DMS53 (cell line): ENCODE measurements at regions not wholly inside any gene's neighbourhood (a gene's known extent, or its start where the extent isn't known, plus 50 kb on each side); places are given as distances from the start of the nearest gene placed in this dataset.

Experiments
- DNase-seq: peaks from one replicate; lab custom pipeline; 2025; lab: John Stamatoyannopoulos, UW

DNA sequence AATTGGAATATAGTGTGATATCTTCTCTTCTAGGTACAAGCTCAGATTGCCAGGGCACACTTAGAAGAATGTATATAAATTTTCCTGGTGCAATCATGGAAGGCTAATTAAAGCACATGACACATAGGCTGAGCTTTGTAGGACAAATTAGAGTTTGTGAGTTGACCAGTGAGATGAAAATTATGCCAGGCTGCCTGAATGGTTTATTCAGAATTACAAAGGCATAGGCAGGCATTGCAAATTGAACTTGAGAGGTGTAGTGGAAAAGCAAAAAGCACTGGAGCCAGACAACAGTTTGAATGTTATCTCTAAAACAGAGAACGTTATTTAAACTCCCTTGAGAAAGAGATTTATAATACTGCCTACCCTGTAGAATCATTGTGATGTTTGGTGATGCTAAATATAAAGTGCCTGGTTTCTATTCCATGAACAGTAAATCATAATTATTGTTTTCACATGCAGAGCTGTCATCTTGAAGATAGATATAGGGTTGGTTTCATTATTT, 712.1 kb downstream of the TBC1D32 start:
- DNase-seq: no peak

DNA sequence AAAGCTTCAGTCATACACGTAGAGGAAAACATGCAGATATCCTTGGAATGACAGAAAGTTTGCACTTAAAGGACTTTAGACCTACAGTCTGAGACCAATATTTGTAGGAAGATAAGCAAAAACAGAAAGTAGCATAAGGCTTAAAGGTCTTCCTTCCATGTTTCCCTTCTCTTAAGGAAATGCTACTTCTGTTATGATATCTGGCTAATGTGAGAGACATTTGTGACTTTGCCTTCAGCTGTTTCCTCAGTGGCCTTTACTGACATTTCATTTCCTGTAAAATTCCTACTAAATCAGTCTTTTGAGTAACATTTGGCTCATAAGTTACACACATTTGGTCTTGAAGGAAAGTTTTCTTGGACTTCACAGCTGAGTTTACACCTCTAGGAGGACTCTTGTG, 713.4 kb downstream of the TBC1D32 start:
- DNase-seq: no peak

DNA sequence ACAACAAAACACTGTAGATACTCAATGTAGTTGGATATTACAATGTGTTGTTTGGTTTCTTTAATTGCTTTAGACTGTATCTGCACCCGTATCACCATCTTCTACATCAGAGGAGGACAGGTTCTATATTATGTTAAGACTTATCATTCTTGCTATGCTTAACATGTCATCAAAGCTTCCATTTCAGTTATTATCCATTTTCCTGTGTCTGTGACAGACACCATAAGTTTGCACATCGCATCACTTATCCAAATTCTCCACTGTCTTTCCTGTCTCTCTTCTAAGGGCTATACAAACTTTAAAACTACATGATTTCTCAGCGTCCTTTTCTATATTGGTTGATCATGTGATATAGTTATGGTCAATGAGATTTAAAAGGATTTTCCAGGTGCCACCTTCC, 719.0 kb downstream of the TBC1D32 start:
- DNase-seq: no peak

DNA sequence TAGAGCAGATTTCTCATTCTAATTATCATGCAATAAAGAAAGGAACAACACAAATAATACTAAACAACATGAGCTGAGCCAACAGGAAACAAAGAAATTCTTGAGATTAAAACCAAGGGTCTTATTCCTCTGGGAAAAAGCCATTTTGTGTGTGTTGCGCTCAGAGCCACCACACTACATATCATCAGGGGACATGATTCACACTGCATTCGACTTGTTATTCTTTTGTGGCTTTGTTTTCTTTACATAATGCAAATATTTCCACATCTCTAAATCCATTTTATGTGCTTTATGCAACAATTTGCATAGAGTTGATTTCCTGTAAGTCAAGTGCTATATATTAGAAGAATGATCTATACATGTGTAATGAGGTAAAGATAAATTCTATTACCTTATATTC, 719.6 kb downstream of the TBC1D32 start:
- no peak for DNase-seq

DNA sequence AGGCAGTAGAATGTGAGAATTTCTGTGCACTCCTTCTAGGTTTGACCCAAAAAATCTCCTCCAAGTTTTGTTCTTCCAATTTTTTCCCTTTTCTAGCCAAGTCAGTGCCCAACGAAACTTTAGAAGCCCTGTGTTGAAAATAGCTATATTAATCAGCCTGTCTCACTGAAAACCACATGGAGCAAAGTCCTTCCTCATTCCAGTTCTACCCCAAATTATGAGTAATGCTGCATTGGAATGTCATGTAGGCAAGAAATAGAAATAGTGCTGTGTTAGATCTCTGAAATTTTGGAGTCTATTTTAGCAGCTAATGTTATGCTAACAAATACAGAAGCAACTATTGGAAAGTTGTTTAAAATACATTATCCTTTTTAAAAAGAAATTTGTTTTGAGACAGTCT, 725.5 kb downstream of the TBC1D32 start:
- DNase-seq: no peak

DNA sequence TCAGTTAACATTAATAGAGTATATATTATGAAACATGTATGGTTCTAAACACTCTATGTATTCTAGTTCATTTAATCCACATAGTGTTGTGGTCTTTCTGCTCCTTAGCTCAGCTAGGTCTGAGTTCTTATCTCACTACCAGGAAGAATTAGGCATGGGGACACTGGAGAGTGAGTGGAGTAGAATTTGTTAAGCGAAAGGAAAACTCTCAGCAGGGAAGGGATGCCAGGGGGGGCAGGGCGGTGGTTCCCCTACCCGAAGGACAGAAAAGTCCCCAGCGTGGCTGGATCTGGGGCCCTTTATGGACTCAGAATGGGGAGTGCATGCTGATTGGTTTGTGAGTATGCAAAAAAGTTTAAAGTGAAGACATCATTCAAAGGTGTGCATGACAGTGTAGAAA, 727.5 kb downstream of the TBC1D32 start:
- no peak for DNase-seq

DNA sequence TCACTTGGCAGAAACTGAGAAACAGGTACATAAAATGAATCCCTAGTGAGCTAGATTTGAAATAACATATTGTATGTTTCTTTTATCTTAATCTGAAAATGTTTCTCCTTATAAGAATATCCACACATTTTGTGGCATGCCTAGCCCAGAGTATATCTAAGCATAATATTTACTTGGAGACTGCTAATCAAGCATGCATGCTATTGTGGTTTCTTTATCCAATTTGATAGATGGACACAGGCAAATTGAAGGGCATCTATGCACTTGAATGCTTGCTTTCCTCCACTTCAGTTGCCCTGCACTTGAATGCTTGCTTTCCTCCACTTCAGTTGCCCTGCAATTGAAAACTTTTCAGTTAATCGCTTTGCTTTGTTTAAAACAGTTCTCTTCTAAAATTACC, 729.8 kb downstream of the TBC1D32 start:
- DNase-seq: peak; percentile 13

DNA sequence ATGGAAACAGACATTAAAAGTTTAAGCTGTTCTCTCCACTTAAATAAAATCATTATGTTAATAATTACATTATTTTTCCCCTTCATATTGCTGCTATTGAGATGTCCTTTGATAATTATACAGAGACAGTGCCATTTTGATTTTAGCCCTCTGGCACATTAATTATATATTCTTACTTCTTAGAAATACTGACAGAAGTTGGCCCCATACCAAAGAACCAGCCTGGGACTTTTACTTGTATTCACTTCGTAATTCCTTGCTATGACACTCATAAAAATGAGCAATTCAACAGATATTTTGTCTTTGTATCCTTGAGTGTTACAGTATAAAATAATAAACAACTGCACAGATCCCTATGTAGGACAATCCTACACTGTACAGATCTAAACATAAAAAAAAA, 743.7 kb downstream of the TBC1D32 start:
- DNase-seq: no peak

DNA sequence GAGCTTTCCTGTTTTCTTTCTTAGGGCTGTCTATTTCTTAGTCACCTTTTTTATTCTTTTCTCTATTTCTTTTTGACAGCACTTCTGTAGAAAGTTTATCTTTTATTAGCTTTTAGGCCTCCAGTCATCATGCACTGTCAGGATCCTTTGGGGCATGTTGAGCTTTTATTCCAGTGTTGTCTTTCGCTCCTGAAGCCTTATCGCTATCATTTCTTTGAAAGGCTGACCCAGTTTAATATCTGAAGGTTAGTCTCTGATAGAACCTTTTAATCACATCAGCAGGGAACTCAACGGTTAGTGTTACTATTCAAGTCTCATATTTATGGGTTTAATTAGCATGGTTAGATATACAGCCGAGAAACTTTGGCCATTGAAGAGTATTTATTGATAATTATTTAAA, 745.9 kb downstream of the TBC1D32 start:
- no peak for DNase-seq

DNA sequence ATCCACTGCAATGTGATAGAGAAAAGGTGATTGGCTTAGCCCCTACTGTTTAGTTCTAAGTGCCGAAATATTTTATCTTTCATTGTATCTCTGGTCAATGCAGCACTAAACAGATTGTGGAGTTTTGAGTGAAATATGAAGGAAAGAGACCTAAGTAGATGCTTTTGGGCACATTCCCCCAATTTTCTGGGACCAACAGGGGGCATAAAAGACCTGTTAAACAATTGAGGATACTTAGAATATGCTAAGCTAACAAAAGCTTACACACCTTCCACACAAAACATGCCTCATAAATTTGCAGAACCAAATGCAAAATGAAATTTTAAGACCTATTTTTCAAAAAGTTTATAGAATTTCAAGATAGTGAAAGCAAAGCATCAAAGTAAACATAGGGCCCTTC, 746.9 kb downstream of the TBC1D32 start:
- DNase-seq: no peak

DNA sequence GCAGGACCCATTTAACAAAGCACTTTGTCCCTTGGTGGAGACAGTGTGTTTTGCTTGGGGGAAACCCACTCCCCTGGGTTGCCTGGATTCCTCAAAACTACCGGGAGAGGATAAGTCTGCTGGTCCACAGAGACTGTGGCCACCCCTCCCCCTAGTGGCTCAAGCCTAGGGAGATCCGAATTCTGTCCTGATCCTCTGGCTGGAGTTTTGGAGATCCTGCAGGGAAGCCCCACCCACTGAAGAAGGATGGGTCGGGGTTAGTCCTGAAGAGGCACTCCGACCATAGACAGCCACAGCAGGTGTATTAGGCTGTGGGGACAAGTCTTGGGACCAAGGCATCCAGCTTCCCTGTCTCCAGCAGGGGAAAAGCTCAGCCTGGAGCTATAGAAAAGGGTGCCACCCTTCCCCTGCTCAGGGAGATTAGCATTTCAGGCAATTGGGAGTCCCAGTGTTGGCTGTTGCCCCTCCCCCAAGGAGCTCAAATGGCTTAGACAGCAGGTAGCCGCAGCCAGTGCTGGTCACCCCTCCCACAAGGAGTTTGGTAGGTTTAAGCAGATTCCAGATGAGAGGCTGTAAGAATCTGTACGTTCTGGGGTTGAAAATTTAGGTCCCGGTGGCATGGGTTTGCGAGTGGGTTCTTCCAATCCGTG, 750.0 kb downstream of the TBC1D32 start:
- DNase-seq: no peak

DNA sequence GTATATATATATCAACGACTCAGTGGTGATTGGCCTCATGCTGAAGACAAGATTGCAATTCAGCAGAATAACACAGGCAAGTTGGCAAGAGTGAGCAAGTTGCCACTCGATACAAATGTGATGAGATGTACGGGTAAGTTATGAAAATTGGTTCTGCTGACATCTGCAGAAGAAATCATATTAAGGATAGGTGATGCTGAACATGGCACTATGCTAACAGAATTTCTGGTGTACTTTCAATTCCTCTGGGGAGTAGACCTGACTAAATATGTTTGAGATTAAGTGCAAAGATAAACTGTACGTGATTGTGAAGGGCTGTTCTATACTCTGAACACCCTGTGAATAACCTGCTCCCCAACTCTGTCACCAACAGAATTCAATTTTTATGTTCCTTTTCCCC, 758.2 kb downstream of the TBC1D32 start:
- no peak for DNase-seq

DNA sequence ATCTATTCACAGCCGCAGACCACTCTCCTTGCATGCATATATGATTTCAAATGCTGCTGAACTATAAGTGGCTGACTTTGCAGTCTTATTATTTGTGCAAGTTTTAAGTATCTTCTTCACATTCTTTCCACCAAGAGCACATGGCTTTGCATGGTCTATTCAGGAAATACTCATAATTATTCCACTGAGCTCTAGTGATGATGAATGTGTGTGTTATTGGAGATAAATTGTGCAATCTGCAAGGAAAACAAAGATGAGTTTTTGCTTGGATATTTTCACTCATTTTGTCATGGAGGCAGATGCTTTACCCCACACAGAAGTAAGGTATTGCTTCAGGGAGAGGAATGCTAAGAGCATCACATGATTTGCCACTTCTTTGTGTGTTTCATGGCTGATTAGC, 764.6 kb downstream of the TBC1D32 start:
- DNase-seq: no peak

DNA sequence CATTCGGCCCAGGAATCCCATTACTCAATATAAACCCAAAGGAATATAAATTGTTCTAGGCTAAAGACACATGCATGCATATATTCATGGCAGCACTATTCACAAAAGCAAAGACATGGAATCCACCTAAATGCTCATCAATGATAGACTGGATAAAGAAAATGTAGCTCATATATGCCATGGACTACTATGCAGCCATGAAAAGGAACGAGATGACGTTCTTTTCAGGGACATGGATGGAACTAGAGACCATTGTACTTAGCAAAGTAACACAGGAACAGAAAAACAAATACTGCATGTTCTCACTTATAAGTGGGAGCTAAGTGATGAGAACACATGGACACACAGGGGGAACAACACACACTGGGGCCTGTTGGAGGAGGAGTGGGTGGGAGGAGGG, 769.5 kb downstream of the TBC1D32 start:
- no peak for DNase-seq

DNA sequence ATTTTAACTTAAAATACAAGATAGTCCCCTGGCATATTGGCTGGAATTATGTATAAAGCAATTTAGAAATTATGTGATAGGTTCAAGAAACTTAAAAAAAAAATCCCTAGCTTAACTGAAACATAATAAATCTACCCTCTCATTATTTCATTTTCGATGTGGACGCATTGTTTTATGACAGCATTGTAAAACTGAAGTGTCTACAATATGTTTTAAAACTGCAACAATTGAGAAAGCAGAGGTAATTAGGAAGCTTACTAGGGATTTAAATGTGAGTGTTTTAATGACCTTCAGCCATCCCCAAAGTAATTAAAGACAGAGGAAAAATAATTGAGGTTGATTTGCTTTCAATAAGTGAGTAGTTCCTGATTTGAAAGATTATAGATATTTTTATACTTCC, 776.0 kb downstream of the TBC1D32 start:
- no peak for DNase-seq

DNA sequence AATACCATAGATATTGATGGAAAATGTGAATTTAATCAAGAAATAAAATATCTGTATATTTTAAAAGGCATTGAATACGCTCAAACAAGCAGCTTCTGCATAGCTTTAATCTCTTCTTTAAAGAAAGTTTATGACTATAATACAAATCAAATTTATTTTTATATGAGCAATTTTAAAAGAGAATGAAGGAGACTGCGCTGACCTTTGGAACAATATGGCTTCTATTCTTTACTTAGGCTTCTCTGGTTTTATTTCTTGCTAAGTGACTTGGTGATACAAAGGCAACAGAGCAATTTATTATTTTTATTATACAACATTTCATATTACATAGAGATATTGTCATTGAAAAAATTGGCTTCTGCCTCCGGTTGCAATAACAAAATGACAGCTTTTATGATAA, 776.7 kb downstream of the TBC1D32 start:
- no peak for DNase-seq

DNA sequence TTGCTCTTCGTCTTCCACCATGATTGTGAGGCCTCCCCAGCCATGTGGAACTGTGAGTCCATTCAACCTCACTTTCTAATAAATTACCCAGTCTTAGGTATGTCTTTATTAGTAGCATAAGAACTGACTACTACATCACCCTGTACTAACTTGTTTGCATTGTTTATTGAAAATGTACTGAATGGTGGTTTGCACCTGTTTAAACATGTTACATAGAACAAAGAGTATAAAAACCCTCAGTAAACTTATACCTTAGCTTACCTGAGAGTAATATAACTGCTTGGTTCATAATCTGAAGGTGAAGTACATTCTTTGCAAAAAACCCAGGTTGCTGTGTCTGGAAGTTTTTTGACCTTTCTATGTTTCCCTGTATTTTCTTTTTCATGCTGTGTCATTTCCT, 777.8 kb downstream of the TBC1D32 start:
- DNase-seq: peak; percentile 46

DNA sequence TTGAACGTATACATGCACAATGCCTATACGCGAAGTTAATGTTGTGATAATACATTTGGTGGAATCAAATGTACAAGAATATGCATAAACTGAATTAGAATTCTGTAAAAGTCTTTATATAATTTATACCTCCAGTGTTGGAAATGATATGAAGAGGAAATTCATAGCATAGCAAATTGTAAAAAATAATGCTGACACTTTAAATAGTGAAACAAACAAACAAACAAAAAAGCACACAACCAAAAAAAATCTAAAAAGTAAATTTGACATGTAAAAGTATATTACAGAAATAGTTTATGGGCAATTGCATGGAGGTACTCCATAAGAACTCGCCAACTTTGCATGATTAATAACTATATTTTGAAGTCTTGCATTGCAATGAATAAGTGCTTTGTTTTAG, 780.9 kb downstream of the TBC1D32 start:
- DNase-seq: no peak

DNA sequence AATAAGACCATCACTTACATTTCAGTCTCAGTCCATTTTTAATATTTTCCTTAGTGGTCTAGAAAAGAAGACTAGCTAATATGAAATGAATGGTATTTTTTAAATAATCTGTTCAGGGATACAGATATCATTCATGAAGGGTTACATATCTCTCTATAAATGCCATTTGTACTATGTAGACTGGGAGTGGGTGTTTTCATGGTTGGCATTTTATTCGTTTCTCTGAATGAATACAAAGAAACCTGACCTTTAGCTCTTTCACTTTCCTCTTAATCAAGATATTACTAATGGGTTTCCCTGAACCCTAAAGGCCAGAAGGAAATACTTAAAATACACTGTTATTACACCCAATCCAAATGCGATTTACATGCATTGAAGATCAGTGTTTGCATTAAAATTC, 788.9 kb downstream of the TBC1D32 start:
- no peak for DNase-seq

DNA sequence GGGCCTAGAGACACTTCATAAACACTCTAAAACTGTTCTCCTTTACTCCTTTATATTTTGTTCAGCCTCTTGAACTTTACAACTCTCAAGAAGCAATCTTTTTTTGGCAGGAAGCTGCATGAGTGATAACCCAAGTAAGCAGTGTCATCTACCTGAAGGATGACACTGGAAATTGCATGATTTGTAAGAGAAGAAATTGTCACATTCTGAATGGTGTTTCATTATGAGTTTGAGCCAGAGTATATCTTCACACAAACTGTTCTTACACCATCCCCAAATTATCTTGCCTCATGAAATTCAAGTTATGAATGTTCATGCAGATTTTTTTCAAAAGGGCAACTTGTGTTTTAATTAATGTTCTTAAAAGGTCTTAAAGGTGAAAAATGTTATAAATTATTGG, 799.3 kb downstream of the TBC1D32 start:
- DNase-seq: no peak

DNA sequence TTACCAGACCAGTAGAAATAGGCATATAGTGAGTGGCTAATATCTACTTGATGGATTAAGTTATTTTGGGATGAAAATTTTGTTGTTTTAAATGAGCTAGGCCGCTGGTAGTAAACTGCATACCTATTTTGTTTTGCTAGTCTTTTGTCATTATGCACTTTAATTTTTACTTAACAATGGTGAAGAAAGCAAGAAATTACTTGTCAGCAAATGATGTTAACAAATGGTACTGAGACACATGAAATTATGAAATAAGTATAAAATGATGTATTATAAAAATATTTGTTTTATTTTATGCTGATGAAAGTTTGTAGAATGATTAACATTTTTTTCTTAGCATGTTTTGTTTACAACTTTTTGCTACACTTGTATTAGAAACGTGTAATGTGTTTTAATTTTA, 807.7 kb downstream of the TBC1D32 start:
- no peak for DNase-seq

DNA sequence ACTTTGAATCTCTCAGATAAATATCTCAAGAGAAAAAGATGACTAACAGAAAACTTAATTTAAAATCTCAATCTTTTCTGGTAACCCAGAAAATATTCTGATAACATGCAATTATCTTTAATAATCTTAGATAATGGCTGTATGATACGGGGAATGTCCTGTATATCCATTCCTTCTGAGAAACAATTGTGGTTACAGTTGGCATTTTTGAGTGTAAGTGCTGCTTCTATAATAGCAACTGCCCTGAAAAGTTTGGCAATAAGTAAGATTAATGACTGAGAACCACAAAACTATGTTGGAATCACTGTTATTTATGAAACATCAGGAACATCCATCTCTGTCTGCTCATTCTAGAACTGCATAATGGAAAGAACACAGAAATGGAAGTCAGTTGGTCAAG, 819.7 kb downstream of the TBC1D32 start:
- DNase-seq: no peak

DNA sequence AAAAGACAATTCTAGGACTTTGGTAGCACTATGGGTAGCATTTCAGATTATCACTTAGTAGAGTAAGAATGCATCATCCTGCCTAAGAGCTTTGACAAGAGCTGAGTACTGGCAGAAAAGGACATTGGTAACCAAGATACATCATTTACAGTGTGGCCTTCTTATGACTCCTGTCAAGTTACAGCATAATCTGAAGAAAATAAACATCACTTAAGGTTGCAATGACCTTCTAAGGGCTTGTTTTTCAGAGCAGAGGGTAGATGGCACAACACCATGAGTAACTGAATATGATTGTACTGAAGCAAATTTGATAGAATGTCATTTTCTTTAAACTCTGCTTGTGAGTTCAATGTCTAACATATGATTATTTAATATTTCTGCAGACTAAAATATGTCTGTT, 822.6 kb downstream of the TBC1D32 start:
- no peak for DNase-seq

DNA sequence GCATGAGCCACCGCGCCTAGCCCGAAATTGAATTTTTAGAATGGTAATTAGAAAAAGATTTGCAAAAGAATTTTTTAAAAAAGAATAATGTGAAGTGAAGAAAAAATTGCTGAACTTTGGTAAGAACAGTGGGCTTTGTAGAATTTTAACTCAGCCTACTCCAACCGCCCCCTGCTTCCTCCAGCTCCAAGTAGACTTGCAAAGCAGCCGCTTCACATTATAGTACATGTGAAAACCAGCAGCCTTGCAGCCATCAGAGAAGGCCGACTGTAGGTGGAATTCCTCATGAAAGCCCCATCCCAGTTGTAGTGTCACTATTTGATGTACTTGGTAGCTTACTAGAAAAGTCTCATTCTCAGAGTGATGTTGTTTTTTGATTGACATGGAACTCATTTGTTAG, 835.6 kb downstream of the TBC1D32 start:
- no peak for DNase-seq

DNA sequence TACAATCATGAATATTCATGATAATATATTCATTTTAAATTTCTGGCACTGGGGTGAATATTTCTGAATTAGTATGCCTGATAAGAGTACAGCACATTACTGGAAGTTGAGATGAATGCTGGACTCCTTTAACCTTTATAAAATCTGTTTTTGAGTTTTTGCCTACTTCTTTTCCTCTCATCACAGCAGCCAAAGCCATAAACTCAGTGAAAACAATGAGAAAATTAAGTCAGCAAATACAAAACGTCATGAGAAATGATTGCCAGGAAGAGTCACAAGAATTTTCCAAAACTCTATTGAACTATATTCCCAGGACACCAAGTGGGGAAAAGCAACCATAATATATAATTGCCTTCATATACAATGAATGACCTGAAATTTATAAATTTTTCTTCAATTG, 837.6 kb downstream of the TBC1D32 start:
- no peak for DNase-seq
